ENCODE measurements at regions not wholly inside any gene's neighbourhood (a gene's known extent, or its start where the extent isn't known, plus 50 kb on each side); places are given as distances from the start of the nearest gene placed in this dataset.

GRCh38 chr13:40390401-40390916 is 276.0 kb downstream of the FOXO1 start (continued):
- TF ChIP-seq ZNF211 (tag by site-specific recombination; IDR thresholded peaks at IDR 0.05; ENCODE audit: low read depth): no peak
- no peak for TF ChIP-seq ZNF398 (tag by site-specific recombination; IDR thresholded peaks at IDR 0.05)
- TF ChIP-seq REST (tag by site-specific recombination; IDR thresholded peaks at IDR 0.05): no peak
- no peak for TF ChIP-seq ZNF394 (tag by site-specific recombination; IDR thresholded peaks at IDR 0.05; ENCODE audit: borderline replicate concordance)
- no peak for TF ChIP-seq ZNF114 (tag by site-specific recombination; IDR thresholded peaks at IDR 0.05)

- Histone ChIP-seq H3K27ac (ENCODE audit: extremely low read depth, low read depth, low read length) (no peak overlapping the region), H3K36me3 (ENCODE audit: control insufficient read depth in 2 of 2, insufficient read depth in 1 of 2, low read length in 2 of 2) (no peaks in the 10 kb centered on the region), H3K9me3 (ENCODE audit: control insufficient read depth, insufficient read depth, low read depth, low read length) (no peaks in the 10 kb centered on the region), H3K4me3 (ENCODE audit: low read depth, low read length) (no peak overlapping the region), H3K4me1 (ENCODE audit: control insufficient read depth, insufficient read depth, low read length) (no peaks in the 10 kb centered on the region)
- TF ChIP-seq ZBTB21 (tag by site-specific recombination; IDR thresholded peaks at IDR 0.05): no peak
- no peak for TF ChIP-seq ZBTB1 (tag by site-specific recombination; IDR thresholded peaks at IDR 0.05)
- no peak for TF ChIP-seq ZSCAN5A (tag by site-specific recombination; IDR thresholded peaks at IDR 0.05)
- no peak for TF ChIP-seq ZNF521 (tag by site-specific recombination; IDR thresholded peaks at IDR 0.05)
- no peak for TF ChIP-seq ZNF223 (tag by site-specific recombination; IDR thresholded peaks at IDR 0.05)
- no peak for TF ChIP-seq ZNF341 (tag by site-specific recombination; IDR thresholded peaks at IDR 0.05; ENCODE audit: low read depth)
- TF ChIP-seq ZBTB7A (tag by site-specific recombination; IDR thresholded peaks at IDR 0.05; ENCODE audit: low read depth): no peak
- TF ChIP-seq SP2 (tag by site-specific recombination; IDR thresholded peaks at IDR 0.05): no peak
- TF ChIP-seq ZFHX2 (tag by site-specific recombination; conservative IDR thresholded peaks at IDR 0.05): no peak
- TF ChIP-seq KLF7 (tag by site-specific recombination; IDR thresholded peaks at IDR 0.05; ENCODE audit: borderline replicate concordance): no peak
- TF ChIP-seq ZNF140 (tag by site-specific recombination; IDR thresholded peaks at IDR 0.05): no peak
- no peak for TF ChIP-seq ZEB2 (tag by site-specific recombination; IDR thresholded peaks at IDR 0.05)
- no peak for TF ChIP-seq ZNF335 (tag by site-specific recombination; conservative IDR thresholded peaks at IDR 0.05)
- TF ChIP-seq ZNF830 (tag by site-specific recombination; IDR thresholded peaks at IDR 0.05; ENCODE audit: low read depth): no peak
- no peak for TF ChIP-seq BCL6B (tag by site-specific recombination; IDR thresholded peaks at IDR 0.05)
- CTCF ChIA-PET: no interaction called here
- POLR2A ChIA-PET: no interaction called here
These were observed 274.7 kb downstream of the FOXO1 start for GRCh38 chr13:40391788-40392187.
